ENCODE measurements at regions not wholly inside any gene's neighbourhood (a gene's known extent, or its start where the extent isn't known, plus 50 kb on each side); places are given as distances from the start of the nearest gene placed in this dataset.
"Not testable (repeated sequence)": the region's sequence is repeated elsewhere in the genome, so short reads cannot be mapped to it uniquely, and the experiment has no call there.

DNA sequence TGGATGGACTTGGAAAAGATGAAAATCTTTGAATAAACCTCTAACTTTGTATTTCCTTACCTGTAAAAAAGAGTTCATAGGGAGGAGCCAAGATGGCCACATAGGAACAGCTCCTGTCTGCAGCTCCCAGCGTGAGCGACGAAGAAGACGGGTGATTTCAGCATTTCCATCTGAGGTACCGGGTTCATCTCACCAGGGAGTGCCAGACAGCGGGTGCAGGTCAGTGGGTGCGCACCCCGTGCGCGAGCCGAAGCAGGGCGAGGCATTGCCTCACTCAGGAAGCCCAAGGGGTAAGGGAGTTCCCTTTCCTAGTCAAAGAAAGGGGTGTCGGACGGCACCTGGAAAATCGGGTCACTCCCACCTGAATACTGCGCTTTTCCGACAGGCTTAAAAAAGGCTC lies 191.3 kb upstream of the DDX18 start:
- POLR2A ChIA-PET; H3K36me3 Mint-ChIP-seq (ENCODE audit: low read depth); H3K9me3 Mint-ChIP-seq; H3K27me3 Mint-ChIP-seq; CTCF ChIA-PET; H3K4me3 Mint-ChIP-seq; H3K27ac Mint-ChIP-seq; DNase-seq; H3K4me1 Mint-ChIP-seq: not testable (repeated sequence)

DNA sequence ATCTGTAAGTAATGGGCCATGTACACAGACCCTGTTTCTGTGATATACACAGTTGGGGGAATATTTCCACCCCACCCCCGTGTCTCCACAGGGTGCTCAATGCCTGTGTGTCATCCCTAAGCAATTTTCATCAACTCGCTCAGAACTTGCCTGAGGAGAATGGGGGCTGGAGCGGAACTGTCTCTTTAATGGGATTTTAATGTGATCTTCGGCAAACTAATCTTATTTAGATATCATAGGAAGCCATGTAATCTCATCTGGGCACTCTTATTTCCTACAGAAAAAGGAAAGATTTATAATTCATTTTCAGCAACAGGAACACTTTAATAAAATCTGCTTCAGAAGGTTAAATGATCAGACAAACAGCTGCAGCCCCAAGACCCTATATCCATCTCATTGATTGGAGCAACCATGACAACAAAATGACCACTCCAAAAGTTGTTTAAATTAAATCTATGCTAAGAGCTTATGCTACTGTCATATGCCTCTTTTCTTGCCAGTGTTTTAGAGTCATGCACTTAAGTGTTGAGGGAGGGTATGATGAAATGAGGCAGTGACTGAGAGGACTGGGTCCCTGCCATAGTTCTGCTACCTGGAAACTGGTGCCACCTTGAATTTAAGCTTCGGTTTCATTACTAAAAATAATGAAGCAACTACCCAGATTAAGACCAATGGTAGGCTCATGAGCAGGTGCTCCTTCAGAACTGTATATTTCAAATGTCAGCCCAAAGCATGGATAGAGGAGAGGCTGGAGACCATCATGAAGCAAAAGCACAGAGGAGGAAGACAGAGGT lies 183.1 kb upstream of the DDX18 start:
- DNase-seq: no peak
- H3K27me3 Mint-ChIP-seq: no peaks in the 10 kb centered on the region
- no peak overlapping the region for H3K4me3 Mint-ChIP-seq
- H3K27ac Mint-ChIP-seq: no peak overlapping the region
- CTCF ChIA-PET: no interaction called here
- no peaks in the 10 kb centered on the region for H3K4me1 Mint-ChIP-seq
- no peaks in the 10 kb centered on the region for H3K36me3 Mint-ChIP-seq (ENCODE audit: low read depth)
- H3K9me3 Mint-ChIP-seq: no peaks in the 10 kb centered on the region
- POLR2A ChIA-PET: no interaction called here

DNA sequence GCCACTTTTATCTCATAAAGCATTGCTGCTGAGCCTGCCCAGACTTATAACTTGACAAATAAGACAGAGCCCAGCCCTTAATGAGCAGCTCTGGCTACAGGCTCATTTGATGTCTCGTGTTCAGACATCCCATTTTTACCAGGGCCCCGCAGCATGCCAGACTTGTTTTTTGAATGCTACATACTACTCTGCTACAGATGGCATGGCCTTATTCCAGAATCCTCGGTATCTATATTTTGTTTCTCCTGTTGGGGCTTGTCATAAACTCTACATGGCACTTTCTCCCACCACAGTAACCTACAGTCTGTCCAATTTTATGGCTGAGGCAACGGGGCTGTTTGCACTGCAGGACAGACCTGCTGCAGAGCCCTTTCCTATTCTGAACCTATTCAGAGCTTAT lies 179.0 kb upstream of the DDX18 start:
- CTCF ChIA-PET: no interaction called here
- no peaks in the 10 kb centered on the region for H3K27me3 Mint-ChIP-seq

DNA sequence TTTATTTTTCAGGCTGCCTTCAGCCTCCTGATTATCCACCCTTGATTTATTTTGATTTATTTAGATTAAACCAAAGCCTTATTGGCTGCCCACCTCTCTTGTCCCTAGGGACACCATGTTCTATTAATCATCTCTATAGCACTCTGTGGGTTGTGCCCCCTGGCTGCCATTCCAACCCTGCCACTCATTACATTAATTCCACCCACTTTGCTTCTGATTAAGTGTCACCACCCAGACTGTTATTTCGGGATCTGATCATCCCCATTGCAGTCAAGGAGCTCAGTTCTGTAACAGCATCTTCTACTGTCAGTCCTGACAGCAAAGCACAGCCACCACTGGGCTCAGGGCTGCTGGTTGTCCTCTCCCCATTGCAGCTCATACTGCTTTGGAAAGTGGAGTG lies 175.1 kb upstream of the DDX18 start:
- Mint-ChIP-seq H3K27me3 (no peaks in the 10 kb centered on the region), H3K4me3 (no peak overlapping the region), H3K36me3 (ENCODE audit: low read depth) (no peaks in the 10 kb centered on the region), H3K9me3 (no peaks in the 10 kb centered on the region), H3K27ac (no peak overlapping the region), H3K4me1 (no peaks in the 10 kb centered on the region)
- ChIA-PET POLR2A (no interaction called here), CTCF (no interaction called here)
- DNase-seq: no peak

More for the DNA sequence above, 179.0 kb upstream of the DDX18 start:
- H3K9me3 Mint-ChIP-seq: no peaks in the 10 kb centered on the region
- no peak overlapping the region for H3K27ac Mint-ChIP-seq
- no peaks in the 10 kb centered on the region for H3K4me1 Mint-ChIP-seq
- no peaks in the 10 kb centered on the region for H3K36me3 Mint-ChIP-seq (ENCODE audit: low read depth)
- POLR2A ChIA-PET: no interaction called here
- no peak for DNase-seq
- no peak overlapping the region for H3K4me3 Mint-ChIP-seq

DNA sequence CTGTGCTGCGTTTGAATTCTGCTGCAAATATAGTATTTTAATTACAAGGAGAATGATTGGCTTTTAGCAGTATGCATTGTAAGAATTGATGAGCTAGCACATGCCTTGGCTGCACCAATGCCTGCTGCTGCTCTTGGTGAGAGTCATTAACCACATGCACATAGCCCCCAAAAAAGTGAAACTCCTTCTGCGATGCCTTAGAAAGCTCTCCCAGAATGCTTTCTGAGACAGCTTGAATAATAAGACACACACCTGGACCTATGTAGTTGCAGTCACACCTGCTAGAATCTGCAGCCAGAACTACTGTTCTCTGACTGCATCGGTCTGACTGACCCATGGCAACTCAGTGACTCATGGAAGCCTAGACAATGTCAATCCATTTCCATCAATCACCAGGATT lies 170.1 kb upstream of the DDX18 start:
- DNase-seq: no peak
- no peaks in the 10 kb centered on the region for H3K27me3 Mint-ChIP-seq
- no peak overlapping the region for H3K4me3 Mint-ChIP-seq
- ChIA-PET CTCF (no interaction called here), POLR2A (no interaction called here)
- no peaks in the 10 kb centered on the region for H3K4me1 Mint-ChIP-seq
- no peaks in the 10 kb centered on the region for H3K36me3 Mint-ChIP-seq (ENCODE audit: low read depth)
- peaks cover 5% of the 10 kb centered on the region for H3K9me3 Mint-ChIP-seq
- H3K27ac Mint-ChIP-seq: no peak overlapping the region

DNA sequence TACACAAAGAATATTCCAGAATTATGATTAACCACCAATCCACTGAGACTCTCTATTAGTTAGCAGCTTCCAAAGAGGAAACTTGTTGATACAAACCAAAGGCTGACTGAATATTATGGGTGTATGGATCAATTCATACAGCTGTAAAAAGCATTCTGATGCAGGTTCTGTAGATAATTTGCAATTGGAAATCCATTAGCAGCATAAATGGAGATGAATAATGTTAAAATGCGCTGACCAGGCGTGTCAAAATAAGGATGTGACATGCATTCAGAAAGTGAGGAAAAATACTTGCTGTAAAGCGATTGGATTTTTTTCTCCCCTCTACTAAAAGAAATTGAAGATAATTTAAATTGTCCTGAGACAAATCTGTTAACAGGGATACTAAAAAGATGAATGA lies 169.0 kb upstream of the DDX18 start:
- POLR2A ChIA-PET: no interaction called here
- H3K27ac Mint-ChIP-seq: no peak overlapping the region
- no peak overlapping the region for H3K4me3 Mint-ChIP-seq
- H3K36me3 Mint-ChIP-seq (ENCODE audit: low read depth): no peaks in the 10 kb centered on the region
- H3K9me3 Mint-ChIP-seq: peaks cover 5% of the 10 kb centered on the region
- H3K27me3 Mint-ChIP-seq: no peaks in the 10 kb centered on the region
- CTCF ChIA-PET: no interaction called here
- no peak for DNase-seq
- no peaks in the 10 kb centered on the region for H3K4me1 Mint-ChIP-seq

DNA sequence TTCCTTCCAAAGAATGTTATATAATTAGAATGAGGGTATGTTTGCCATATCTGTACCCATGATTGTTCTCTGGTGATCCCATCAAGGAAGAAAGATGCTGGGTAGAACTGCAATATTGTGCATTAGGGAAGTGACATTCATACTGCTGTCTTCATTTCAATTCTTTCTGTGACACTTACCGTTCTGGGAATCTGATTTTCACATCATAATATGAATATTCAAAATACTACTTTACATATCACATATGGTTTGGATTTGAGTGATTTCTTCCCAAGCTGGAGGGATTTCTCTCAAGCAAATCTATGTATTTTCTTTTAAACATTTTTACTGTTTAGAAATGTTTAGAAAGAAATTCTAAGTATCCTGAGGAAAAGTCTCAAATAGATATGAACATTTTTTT lies 168.4 kb upstream of the DDX18 start:
- no peak for DNase-seq
- ChIA-PET POLR2A (no interaction called here), CTCF (no interaction called here)
- Mint-ChIP-seq H3K4me3 (no peak overlapping the region), H3K27ac (no peak overlapping the region), H3K9me3 (peaks cover 5% of the 10 kb centered on the region), H3K27me3 (no peaks in the 10 kb centered on the region), H3K36me3 (ENCODE audit: low read depth) (no peaks in the 10 kb centered on the region), H3K4me1 (no peaks in the 10 kb centered on the region)

DNA sequence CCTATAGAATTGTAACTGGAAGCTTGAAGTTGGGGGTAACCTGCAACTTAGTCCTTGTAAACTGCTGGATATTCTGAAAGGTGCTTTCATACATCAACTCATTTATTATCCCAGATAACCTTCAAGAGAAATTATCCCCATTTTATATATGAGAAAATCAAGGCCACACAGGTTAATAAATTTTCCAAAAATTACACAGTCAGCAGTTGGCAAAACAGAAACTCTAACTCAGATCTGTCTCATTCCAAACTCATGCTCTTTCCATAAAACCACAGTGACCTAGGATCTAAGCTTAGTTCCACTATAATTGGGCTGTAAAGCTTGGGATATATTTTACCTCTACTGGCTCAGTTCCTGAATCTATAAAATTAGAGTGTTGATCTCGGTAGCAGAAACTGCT lies 167.6 kb upstream of the DDX18 start:
- POLR2A ChIA-PET: no interaction called here
- H3K36me3 Mint-ChIP-seq (ENCODE audit: low read depth): no peaks in the 10 kb centered on the region
- no peak for DNase-seq

DNA sequence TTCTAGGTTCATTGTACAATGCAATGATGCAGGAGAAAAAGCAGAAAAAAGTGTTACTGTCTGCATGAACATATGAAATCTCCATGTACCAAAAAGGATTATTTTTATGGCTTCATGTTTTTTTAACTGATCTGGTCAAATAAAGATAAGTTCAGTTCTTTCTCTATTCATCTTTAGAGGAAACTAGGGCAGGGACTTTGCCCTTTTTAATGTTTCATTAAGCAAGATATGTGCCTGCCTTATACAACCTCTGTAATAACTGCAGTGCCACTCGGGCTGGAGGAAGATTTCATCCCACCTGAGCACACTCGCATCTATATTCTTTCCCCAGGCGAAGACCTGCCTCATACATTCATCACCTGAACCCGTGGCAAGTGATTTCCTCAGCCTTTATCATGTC lies 157.9 kb upstream of the DDX18 start:
- H3K36me3 Mint-ChIP-seq (ENCODE audit: low read depth): no peaks in the 10 kb centered on the region
- no peaks in the 10 kb centered on the region for H3K4me1 Mint-ChIP-seq
- POLR2A ChIA-PET: no interaction called here
- no peak for DNase-seq
- CTCF ChIA-PET: no interaction called here
- no peak overlapping the region for H3K4me3 Mint-ChIP-seq
- no peaks in the 10 kb centered on the region for H3K9me3 Mint-ChIP-seq
- H3K27ac Mint-ChIP-seq: no peak overlapping the region
- H3K27me3 Mint-ChIP-seq: no peaks in the 10 kb centered on the region

More for the DNA sequence above, 167.6 kb upstream of the DDX18 start:
- Mint-ChIP-seq H3K27ac (no peak overlapping the region), H3K4me1 (no peaks in the 10 kb centered on the region), H3K9me3 (peaks cover 5% of the 10 kb centered on the region), H3K27me3 (no peaks in the 10 kb centered on the region), H3K4me3 (no peak overlapping the region)
- CTCF ChIA-PET: no interaction called here

DNA sequence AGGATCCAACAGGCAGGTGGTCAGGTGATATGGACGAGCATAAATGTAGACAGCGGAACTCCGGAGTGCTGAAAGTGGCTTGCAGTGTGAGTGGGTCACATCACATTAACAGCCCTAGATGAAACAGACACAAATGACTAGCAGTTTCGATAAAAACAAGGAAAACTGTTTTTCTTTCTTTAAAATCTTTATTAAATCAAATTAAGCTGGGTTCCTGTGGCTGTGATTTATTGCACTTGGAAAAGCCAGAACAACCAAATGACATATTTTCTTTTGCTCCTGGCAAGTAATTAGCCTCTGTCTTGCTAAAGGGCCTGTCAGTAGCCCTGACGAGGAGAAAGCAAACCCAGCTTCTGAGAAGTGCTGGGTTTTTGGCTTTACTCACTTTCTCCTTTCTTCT lies 152.9 kb upstream of the DDX18 start:
- Mint-ChIP-seq H3K9me3 (no peaks in the 10 kb centered on the region), H3K36me3 (ENCODE audit: low read depth) (no peaks in the 10 kb centered on the region), H3K27ac (no peak overlapping the region), H3K27me3 (no peaks in the 10 kb centered on the region), H3K4me3 (no peak overlapping the region), H3K4me1 (no peaks in the 10 kb centered on the region)
- CTCF ChIA-PET: no interaction called here
- POLR2A ChIA-PET: no interaction called here
- DNase-seq: no peak

DNA sequence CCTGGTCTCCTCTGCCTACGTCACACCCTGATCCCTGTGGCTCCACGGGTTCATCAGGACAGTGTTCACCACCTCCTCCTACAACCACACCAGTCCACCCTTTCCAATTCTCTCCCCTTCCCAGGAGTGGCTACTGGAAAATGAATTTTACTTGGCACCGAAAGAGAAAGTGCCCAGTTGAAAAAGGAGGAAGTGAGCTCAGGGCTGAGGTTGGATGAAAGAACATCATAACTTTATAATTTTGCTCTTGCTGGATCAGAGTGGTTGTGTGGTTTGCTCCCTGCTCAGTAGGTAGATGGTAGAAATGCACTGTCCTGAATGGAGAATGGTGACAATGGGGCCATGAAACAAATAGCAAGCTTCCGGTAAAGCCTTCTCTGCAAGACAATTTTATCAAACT lies 140.3 kb upstream of the DDX18 start:
- Mint-ChIP-seq H3K4me1 (no peaks in the 10 kb centered on the region), H3K9me3 (peaks cover 2% of the 10 kb centered on the region), H3K27ac (no peak overlapping the region), H3K36me3 (ENCODE audit: low read depth) (no peaks in the 10 kb centered on the region), H3K27me3 (no peaks in the 10 kb centered on the region), H3K4me3 (no peak overlapping the region)
- no peak for DNase-seq
- ChIA-PET POLR2A (no interaction called here), CTCF (no interaction called here)

DNA sequence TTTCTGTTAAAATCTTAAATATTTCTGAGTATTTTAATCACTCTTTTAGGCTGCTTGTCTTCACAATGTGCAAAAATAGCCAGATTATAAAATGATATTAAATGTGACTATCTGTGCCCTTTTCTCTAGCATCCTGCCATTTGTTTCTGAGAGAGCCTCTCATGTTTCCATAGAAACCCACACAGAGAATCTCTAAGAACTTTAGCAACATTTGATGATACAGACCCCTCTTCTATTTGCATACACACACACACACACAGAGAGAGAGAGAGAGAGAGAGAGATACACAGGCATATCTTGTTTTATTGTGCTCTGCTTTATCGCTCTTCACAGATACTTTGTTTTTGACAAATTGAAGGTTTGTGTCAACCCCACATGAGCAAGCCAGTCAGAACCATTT lies 134.5 kb upstream of the DDX18 start:
- Mint-ChIP-seq H3K4me3 (no peak overlapping the region), H3K4me1 (no peaks in the 10 kb centered on the region), H3K27me3 (no peaks in the 10 kb centered on the region), H3K27ac (no peak overlapping the region), H3K9me3 (no peaks in the 10 kb centered on the region), H3K36me3 (ENCODE audit: low read depth) (no peaks in the 10 kb centered on the region)
- DNase-seq: no peak
- ChIA-PET CTCF (no interaction called here), POLR2A (no interaction called here)

DNA sequence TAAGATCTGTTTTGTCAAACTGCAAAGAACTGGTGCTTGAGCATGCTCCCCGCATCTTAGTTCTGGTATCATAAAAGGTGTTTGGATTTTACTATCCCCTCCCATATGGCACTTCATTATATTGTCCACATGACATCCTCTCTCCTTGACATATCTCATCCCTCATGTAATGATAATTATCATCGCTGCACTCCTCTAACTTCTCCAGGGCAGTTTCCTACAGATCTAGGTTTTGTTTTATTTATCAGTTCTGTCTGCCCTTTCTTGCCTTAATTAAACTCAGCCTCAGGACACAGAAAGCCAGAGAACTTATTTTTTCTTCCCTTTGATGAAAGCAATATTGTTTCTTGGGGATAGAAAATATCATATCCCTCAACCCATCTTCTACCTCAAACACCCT lies 129.6 kb upstream of the DDX18 start:
- POLR2A ChIA-PET: no interaction called here
- Mint-ChIP-seq H3K27ac (no peak overlapping the region), H3K4me3 (no peak overlapping the region), H3K9me3 (no peaks in the 10 kb centered on the region), H3K27me3 (no peaks in the 10 kb centered on the region), H3K36me3 (ENCODE audit: low read depth) (no peaks in the 10 kb centered on the region), H3K4me1 (no peaks in the 10 kb centered on the region)
- no peak for DNase-seq
- CTCF ChIA-PET: no interaction called here

DNA sequence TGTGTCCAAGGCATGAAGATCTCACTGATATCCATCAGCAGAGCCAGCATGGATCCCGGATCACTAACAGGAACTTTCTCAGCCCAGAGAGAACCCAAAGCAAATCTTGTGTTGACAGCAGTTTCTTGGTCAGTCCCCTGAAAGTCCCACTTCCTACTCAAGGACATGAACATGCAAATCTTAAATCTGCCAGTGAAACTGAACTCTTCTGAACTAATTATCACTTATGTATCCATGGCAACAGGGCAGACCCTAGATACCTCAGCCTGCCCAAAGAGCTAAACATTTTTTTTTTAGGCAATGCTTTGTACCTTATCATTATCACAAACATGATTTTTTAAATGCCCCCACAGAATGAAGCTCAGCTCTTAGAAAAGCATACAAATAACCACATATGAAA lies 127.8 kb upstream of the DDX18 start:
- Mint-ChIP-seq H3K9me3 (no peaks in the 10 kb centered on the region), H3K4me3 (no peak overlapping the region), H3K27me3 (no peaks in the 10 kb centered on the region), H3K27ac (no peak overlapping the region), H3K36me3 (ENCODE audit: low read depth) (no peaks in the 10 kb centered on the region), H3K4me1 (no peaks in the 10 kb centered on the region)
- POLR2A ChIA-PET: no interaction called here
- no peak for DNase-seq
- CTCF ChIA-PET: no interaction called here

DNA sequence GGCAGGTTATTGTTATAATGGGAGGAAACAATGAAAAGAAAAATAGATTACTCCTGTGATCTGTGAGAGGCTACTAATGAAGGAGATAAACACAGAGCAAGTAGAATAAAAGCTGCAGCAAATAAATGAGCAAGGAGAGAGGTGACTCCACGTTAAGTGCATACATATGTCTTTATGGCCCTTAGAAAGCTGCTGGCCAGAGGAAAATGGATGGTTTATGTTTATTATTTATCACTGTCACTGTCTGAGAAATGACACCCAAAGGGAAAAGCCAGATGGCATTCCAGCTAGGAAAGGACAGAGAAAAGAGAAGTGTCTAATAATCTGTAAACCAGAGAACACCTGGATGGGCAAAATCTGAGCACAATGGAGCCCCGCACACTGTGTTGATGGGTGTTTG lies 122.9 kb upstream of the DDX18 start:
- no peaks in the 10 kb centered on the region for H3K4me1 Mint-ChIP-seq

More for the DNA sequence above, 122.9 kb upstream of the DDX18 start:
- CTCF ChIA-PET: no interaction called here
- Mint-ChIP-seq H3K27me3 (no peaks in the 10 kb centered on the region), H3K27ac (no peak overlapping the region), H3K36me3 (ENCODE audit: low read depth) (no peaks in the 10 kb centered on the region), H3K4me3 (no peak overlapping the region), H3K9me3 (no peaks in the 10 kb centered on the region)
- POLR2A ChIA-PET: no interaction called here
- DNase-seq: no peak
